ENCODE measurements at regions not wholly inside any gene's neighbourhood (a gene's known extent, or its start where the extent isn't known, plus 50 kb on each side); places are given as distances from the start of the nearest gene placed in this dataset.

- TF ChIP-seq EZH2 (IDR thresholded peaks at IDR 0.05; ENCODE audit: insufficient read depth, poor library complexity, severe bottlenecking) (no peak), EZH2phosphoT487 (IDR thresholded peaks at IDR 0.05; ENCODE audit: insufficient read depth, low read depth) (no peak)
Observed at GRCh38 chr4:170949084-170949483, 859.3 kb upstream of the AADAT start.

All from GM23248 (cell line).